ENCODE measurements at regions not wholly inside any gene's neighbourhood (a gene's known extent, or its start where the extent isn't known, plus 50 kb on each side); places are given as distances from the start of the nearest gene placed in this dataset.

DNA sequence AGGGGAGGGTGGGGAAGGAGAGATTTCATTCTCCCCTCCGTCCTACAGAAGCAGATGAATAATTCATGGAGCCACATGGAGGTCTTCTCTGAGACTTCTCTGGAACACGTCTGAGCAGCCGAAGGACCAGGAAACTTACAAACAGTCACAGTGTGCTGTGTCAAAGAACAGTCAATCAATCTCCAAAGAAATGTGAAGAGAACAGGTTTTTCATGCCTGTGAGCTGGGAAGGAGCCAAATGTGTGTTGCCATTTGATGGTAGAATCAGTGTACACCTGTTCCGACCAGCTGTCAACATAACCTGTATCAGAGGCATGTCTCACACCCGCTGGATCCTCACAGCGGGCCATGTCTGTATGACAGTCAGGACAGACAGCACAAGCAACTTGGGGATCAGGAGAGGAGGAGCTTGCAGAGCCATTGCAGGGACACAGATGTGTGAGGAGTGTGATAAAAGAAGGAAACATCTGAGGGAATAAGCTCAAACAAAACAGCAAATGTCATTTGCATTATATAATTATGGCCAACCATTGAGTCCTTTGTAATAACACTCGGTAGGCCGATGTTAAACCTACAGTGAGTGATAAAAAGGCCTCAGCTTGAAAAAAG is 298.5 kb downstream of the EN1 start:
- Histone ChIP-seq H3K4me1 (replicated peaks in 1 of 2) (no peaks in the 10 kb centered on the region), H3K36me3 (replicated peaks in 1 of 2) (no peaks in the 10 kb centered on the region), H3K27me3 (no peaks in the 10 kb centered on the region), H3K27ac (no peak overlapping the region), H3K9me3 (replicated peaks in 1 of 3) (no peaks in the 10 kb centered on the region), H3K4me3 (no peak overlapping the region)
- 64 to 70% (median 68%) methylated on average over 7 to 8 of the region's 8 CpGs for WGBS, 4 donors
- no peak for DNase-seq
- intact Hi-C loops (cut with DNase I): no loop called here
- no peak for TF ChIP-seq POLR2A (IDR thresholded peaks at IDR 0.05)
- TF ChIP-seq CTCF (IDR thresholded peaks at IDR 0.05): no peak

DNA sequence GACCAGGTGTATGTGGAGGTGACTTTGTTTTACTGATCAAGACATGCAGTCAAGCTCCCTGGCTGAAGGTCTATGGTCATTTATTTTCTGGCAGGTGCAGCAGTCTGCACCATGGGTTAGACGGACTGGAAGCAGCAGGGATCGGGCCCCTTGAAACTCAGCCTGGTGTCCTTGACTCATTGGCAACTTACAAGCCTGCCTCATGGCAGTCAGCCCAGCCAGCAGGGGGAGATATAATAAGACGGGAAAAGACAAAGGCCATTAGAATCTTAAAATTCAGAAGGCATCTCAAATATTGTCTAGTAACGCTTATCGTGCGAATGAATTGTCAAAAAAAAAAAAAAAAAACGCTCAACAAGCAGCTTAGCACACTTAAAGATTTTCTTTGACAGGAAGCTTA is 308.2 kb downstream of the EN1 start:
- H3K27ac ChIP-seq: no peak overlapping the region
- TF ChIP-seq CTCF (IDR thresholded peaks at IDR 0.05) (peak in 2 of 6 experiments; percentile 17 to 24), POLR2A (IDR thresholded peaks at IDR 0.05) (no peak)
- H3K4me3 ChIP-seq: no peak overlapping the region
- H3K36me3 ChIP-seq (replicated peaks in 1 of 2): no peaks in the 10 kb centered on the region
- no peaks in the 10 kb centered on the region for H3K9me3 ChIP-seq (replicated peaks in 1 of 3)
- WGBS, 4 donors: 42 to 56% (median 51%) methylated on average over 7 of the region's 7 CpGs
- H3K27me3 ChIP-seq: no peaks in the 10 kb centered on the region
- intact Hi-C loops (cut with DNase I): loop anchor here in 1 of 2 donors (5.0 kb wide), 1 partner anchor 313 kb away; no protein-coding TSS in a partner anchor
- no peaks in the 10 kb centered on the region for H3K4me1 ChIP-seq (replicated peaks in 1 of 2)
- DNase-seq: peak in 6 of 7 donors; percentile 17 to 54 (median 30)

GRCh38 chr2:118536306-118536705 is 311.1 kb downstream of the EN1 start:
- no peak overlapping the region for H3K4me3 ChIP-seq
- DNase-seq: no peak
- H3K36me3 ChIP-seq (replicated peaks in 1 of 2): no peaks in the 10 kb centered on the region
- intact Hi-C loops (cut with DNase I): loop anchor here in 1 of 2 donors (5.0 kb wide), 1 partner anchor 316 kb away; no protein-coding TSS in a partner anchor
- no peaks in the 10 kb centered on the region for H3K4me1 ChIP-seq (replicated peaks in 1 of 2)
- H3K27ac ChIP-seq: no peak overlapping the region
- no peak for TF ChIP-seq POLR2A (IDR thresholded peaks at IDR 0.05)
- TF ChIP-seq CTCF (IDR thresholded peaks at IDR 0.05): no peak
- H3K27me3 ChIP-seq: no peaks in the 10 kb centered on the region
- WGBS, 4 donors: 76 to 79% (median 79%) methylated on average over 4 of the region's 4 CpGs
- H3K9me3 ChIP-seq (replicated peaks in 1 of 3): no peaks in the 10 kb centered on the region

DNA sequence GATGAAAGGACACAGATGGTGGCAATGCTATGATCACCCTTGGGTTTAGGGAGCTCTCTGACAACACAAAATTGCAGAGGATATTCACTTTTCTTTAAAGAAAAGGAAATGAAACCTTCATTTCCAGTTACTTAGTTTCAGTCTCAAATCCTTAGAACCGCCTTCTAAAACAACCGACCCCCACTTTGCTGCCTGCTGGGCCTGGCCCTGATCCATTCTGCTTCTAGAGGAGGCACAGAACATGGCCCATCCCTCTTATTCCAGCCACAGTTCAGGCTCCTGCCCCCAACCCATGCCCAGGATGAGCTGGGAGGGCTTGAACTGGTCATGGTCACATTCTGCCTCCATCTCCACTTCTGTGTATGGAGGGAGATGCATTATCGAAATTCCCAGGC is 311.6 kb downstream of the EN1 start:
- Histone ChIP-seq H3K9me3 (replicated peaks in 1 of 3) (no peaks in the 10 kb centered on the region), H3K4me3 (no peak overlapping the region), H3K36me3 (replicated peaks in 1 of 2) (no peaks in the 10 kb centered on the region), H3K4me1 (replicated peaks in 1 of 2) (no peaks in the 10 kb centered on the region), H3K27ac (no peak overlapping the region), H3K27me3 (no peaks in the 10 kb centered on the region)
- 75 to 80% (median 76%) methylated on average over 3 of the region's 3 CpGs for WGBS, 4 donors
- no peak for DNase-seq
- intact Hi-C loops (cut with DNase I): loop anchor here in 1 of 2 donors (5.0 kb wide), 1 partner anchor 316 kb away; no protein-coding TSS in a partner anchor
- TF ChIP-seq CTCF (IDR thresholded peaks at IDR 0.05) (no peak), POLR2A (IDR thresholded peaks at IDR 0.05) (no peak)

Data from adrenal gland (tissue), 9 donors.